Liver (tissue), 2 donors: ENCODE measurements at regions not wholly inside any gene's neighbourhood (a gene's known extent, or its start where the extent isn't known, plus 50 kb on each side); places are given as distances from the start of the nearest gene placed in this dataset.

ENCODE experiments used
- CTCF ChIP-seq: fragments of 150-350 bp; IDR thresholded peaks from 2 replicates; pipeline ENCODE4 v1.5.1; 2017; ENCODE audit warnings: improper control_type of control experiment, low read depth, low read length; ENCODE audit not compliant: missing input control
- REST ChIP-seq: IDR thresholded peaks from 2 replicates; pipeline ENCODE4 v1.6.1; 2016; ENCODE audit warnings: antibody characterized with exemption, mild to moderate bottlenecking
- donor health status: healthy.

- TF ChIP-seq CTCF (no peak), REST (no peak)
Observed at GRCh38 chr5:145619806-145620310, 215.3 kb downstream of the PRELID2 start.
